Motor neuron (in vitro differentiated cells): ENCODE measurements at regions not wholly inside any gene's neighbourhood (a gene's known extent, or its start where the extent isn't known, plus 50 kb on each side); places are given as distances from the start of the nearest gene placed in this dataset.
"Not testable (repeated sequence)": the region's sequence is repeated elsewhere in the genome, so short reads cannot be mapped to it uniquely, and the experiment has no call there.

ENCODE experiments used
- ATAC-seq, 8 experiments: fragments of 200-7000 bp; cut with Tn5 transposase; replicated peaks in 6 of 8; 2 replicates each; pipeline ENCODE4 v1.8.0; 2021; ENCODE audit warnings: mild to moderate bottlenecking in 8 of 8, moderate library complexity in 8 of 8
- H3K27ac ChIP-seq, 2 donors: fragments of 250-450 bp; sonication (Bioruptor Pico); 2 replicates each; pipeline ENCODE4 v1.9.0; 2021; ENCODE audit warnings: antibody characterized with exemption in 2 of 2, mild to moderate bottlenecking in 2 of 2, moderate library complexity in 1 of 2
- H3K4me1 ChIP-seq, 2 donors: fragments of 250-450 bp; sonication (Bioruptor Pico); replicated peaks in 1 of 2; 2 replicates each; pipeline ENCODE4 v1.6.1; 2021; ENCODE audit warnings: antibody characterized with exemption in 2 of 2, mild to moderate bottlenecking in 2 of 2, moderate library complexity in 1 of 2
- H3K4me3 ChIP-seq, 5 donors: fragments of 250-450 bp; sonication (Bioruptor Pico); 2 replicates each; pipeline ENCODE4 v1.9.0; 2021; ENCODE audit warnings: antibody characterized with exemption in 5 of 5, mild to moderate bottlenecking in 5 of 5, moderate library complexity in 4 of 5
- WGBS, 10 experiments: fragments of 450-650 bp; shearing (Covaris generic); methylation state at CpG; one replicate each; pipeline ENCODE4 v1.0.0; 2022; 5-methylcytosine and 5-hydroxymethylcytosine counted together
- in situ Hi-C, 9 experiments: fragments of 400-800 bp; cut with MboI; loops; one replicate each; pipeline ENCODE4 v1.15.0; 2021; ENCODE audit warnings: low sequenced_read_pairs in 9 of 9, low pct_unique_long_range_greater_than_20kb in 2 of 9; ENCODE audit not compliant: unreplicated experiment in 9 of 9

GRCh38 chr20:16828666-16829305, 80.6 kb downstream of the OTOR start:
- ATAC-seq, result peak in 1 of 8 experiments; percentile 43
- WGBS, 10 experiments, result 21 to 95% (median 86%) methylated on average over 1 to 4 of the region's 4 CpGs; no CpG with 5 or more reads in 3 of the 10 experiments
- Histone ChIP-seq H3K4me1 (no peaks in the 10 kb centered on the region), H3K27ac (no peak overlapping the region), H3K4me3 (no peak overlapping the region)
- in situ Hi-C loops, result no loop called here

- in situ Hi-C loops, H3K27ac ChIP-seq, H3K4me1 ChIP-seq: not testable (repeated sequence)
Measured at GRCh38 chr20:16835690-16836089, 87.5 kb downstream of the OTOR start.

GRCh38 chr20:16842486-16843120, 94.4 kb downstream of the OTOR start:
- in situ Hi-C loops, result no loop called here
- WGBS, 10 experiments, result 0 to 100% (median 78%) methylated on average over 1 to 2 of the region's 2 CpGs
- no peaks in the 10 kb centered on the region for H3K4me1 ChIP-seq
- ATAC-seq, result no peak
- no peak overlapping the region for H3K4me3 ChIP-seq
- H3K27ac ChIP-seq, result no peak overlapping the region

More at GRCh38 chr20:16835690-16836089, 87.5 kb downstream of the OTOR start:
- not testable (repeated sequence) for ATAC-seq, H3K4me3 ChIP-seq

- WGBS, 10 experiments, result 0 to 100% (median 80%) methylated on average over 1 of the region's 1 CpG; no CpG with 5 or more reads in 3 of the 10 experiments
- H3K27ac ChIP-seq, result no peak overlapping the region
- ATAC-seq, result no peak
- in situ Hi-C loops, result no loop called here
- H3K4me1 ChIP-seq, result no peaks in the 10 kb centered on the region
- H3K4me3 ChIP-seq, result no peak overlapping the region
Measured at GRCh38 chr20:16844406-16844805, 96.2 kb downstream of the OTOR start.

- WGBS, 10 experiments, result 29 to 100% (median 83%) methylated on average over 1 of the region's 1 CpG; no CpG with 5 or more reads in 5 of the 10 experiments
- Histone ChIP-seq H3K4me3 (no peak overlapping the region), H3K4me1 (no peaks in the 10 kb centered on the region), H3K27ac (no peak overlapping the region)
- no peak for ATAC-seq
- in situ Hi-C loops, result no loop called here
Measured at GRCh38 chr20:16846006-16846405, 97.8 kb downstream of the OTOR start.

GRCh38 chr20:16848061-16848460, 99.9 kb downstream of the OTOR start:
- H3K4me3 ChIP-seq, result no peak overlapping the region
- H3K4me1 ChIP-seq, result no peaks in the 10 kb centered on the region
- H3K27ac ChIP-seq, result no peak overlapping the region
- no peak for ATAC-seq
- in situ Hi-C loops, result no loop called here

GRCh38 chr20:16848526-16848925, 100.4 kb downstream of the OTOR start:
- Histone ChIP-seq H3K4me1 (no peaks in the 10 kb centered on the region), H3K4me3 (no peak overlapping the region), H3K27ac (no peak overlapping the region)
- 0 to 75% (median 14%) methylated on average over 1 of the region's 1 CpG; no CpG with 5 or more reads in 3 of the 10 experiments for WGBS, 10 experiments
- in situ Hi-C loops, result no loop called here
- peak in 1 of 8 experiments; percentile 19 for ATAC-seq

GRCh38 chr20:16860914-16861313, 112.8 kb downstream of the OTOR start:
- H3K4me3 ChIP-seq, result no peak overlapping the region
- no peaks in the 10 kb centered on the region for H3K4me1 ChIP-seq
- WGBS, 10 experiments, result 0 to 100% (median 61%) methylated on average over 1 of the region's 1 CpG; no CpG with 5 or more reads in 4 of the 10 experiments
- ATAC-seq, result no peak
- H3K27ac ChIP-seq, result no peak overlapping the region
- in situ Hi-C loops, result no loop called here

- in situ Hi-C loops, result no loop called here
- Histone ChIP-seq H3K4me1 (no peaks in the 10 kb centered on the region), H3K27ac (no peak overlapping the region), H3K4me3 (no peak overlapping the region)
- peak in 2 of 8 experiments; percentile 54 to 88 for ATAC-seq
- WGBS, 10 experiments, result 13 to 92% (median 83%) methylated on average over 2 to 5 of the region's 5 CpGs; no CpG with 5 or more reads in 4 of the 10 experiments
Measured at GRCh38 chr20:16861708-16862107, 113.5 kb downstream of the OTOR start.

- no peak for ATAC-seq
Measured at GRCh38 chr20:16863303-16863702, 115.1 kb downstream of the OTOR start.

GRCh38 chr20:16864069-16864468, 115.9 kb downstream of the OTOR start:
- H3K27ac ChIP-seq, result no peak overlapping the region
- in situ Hi-C loops, result no loop called here
- 0 to 100% (median 20%) methylated on average over 1 to 5 of the region's 5 CpGs; no CpG with 5 or more reads in 5 of the 10 experiments for WGBS, 10 experiments
- no peak overlapping the region for H3K4me3 ChIP-seq
- no peaks in the 10 kb centered on the region for H3K4me1 ChIP-seq
- peak in 5 of 8 experiments; percentile 16 to 95 (median 73) for ATAC-seq

More at GRCh38 chr20:16863303-16863702, 115.1 kb downstream of the OTOR start:
- WGBS, 10 experiments, result 19 to 83% (median 66%) methylated on average over 1 to 2 of the region's 2 CpGs; no CpG with 5 or more reads in 2 of the 10 experiments
- in situ Hi-C loops, result no loop called here
- Histone ChIP-seq H3K4me3 (no peak overlapping the region), H3K4me1 (no peaks in the 10 kb centered on the region), H3K27ac (no peak overlapping the region)

- WGBS, 10 experiments, result 0 to 80% (median 55%) methylated on average over 1 of the region's 1 CpG; no CpG with 5 or more reads in 4 of the 10 experiments
- no peak for ATAC-seq
- no peak overlapping the region for H3K4me3 ChIP-seq
- no peak overlapping the region for H3K27ac ChIP-seq
- H3K4me1 ChIP-seq, result no peaks in the 10 kb centered on the region
- in situ Hi-C loops, result no loop called here
Measured at GRCh38 chr20:16864963-16865362, 116.8 kb downstream of the OTOR start.

- Histone ChIP-seq H3K4me3 (no peak overlapping the region), H3K4me1 (no peaks in the 10 kb centered on the region), H3K27ac (no peak overlapping the region)
- no peak for ATAC-seq
- in situ Hi-C loops, result no loop called here
- WGBS, 10 experiments, result 0 to 100% (median 65%) methylated on average over 1 to 2 of the region's 2 CpGs; no CpG with 5 or more reads in 2 of the 10 experiments
Measured at GRCh38 chr20:16865406-16865805, 117.2 kb downstream of the OTOR start.

GRCh38 chr20:16873124-16873523, 125.0 kb downstream of the OTOR start:
- H3K4me3 ChIP-seq, in situ Hi-C loops, H3K27ac ChIP-seq, ATAC-seq, H3K4me1 ChIP-seq: not testable (repeated sequence)
- 40 to 100% (median 94%) methylated on average over 1 to 4 of the region's 4 CpGs; no CpG with 5 or more reads in 2 of the 10 experiments for WGBS, 10 experiments
